Hepatocyte (in vitro differentiated cells): ENCODE measurements at regions not wholly inside any gene's neighbourhood (a gene's known extent, or its start where the extent isn't known, plus 50 kb on each side); places are given as distances from the start of the nearest gene placed in this dataset.

Experiments used
- DNase-seq: peaks from one replicate; pipeline ENCODE4 v3.0.0-alpha.2; 2016; ENCODE audit warnings: low spot score
- H2AFZ ChIP-seq: fragments of 200-600 bp; sonication (generic); 2 replicates; pipeline ENCODE4 v1.6.0; 2016; ENCODE audit warnings: antibody characterized with exemption, mild to moderate bottlenecking
- H3K27ac ChIP-seq: fragments of 200-600 bp; sonication (generic); 2 replicates; pipeline ENCODE4 v1.5.1; 2016; ENCODE audit warnings: mild to moderate bottlenecking
- H3K27me3 ChIP-seq: fragments of 200-600 bp; sonication (generic); 2 replicates; pipeline ENCODE4 v1.6.1; 2016
- H3K36me3 ChIP-seq: fragments of 200-600 bp; sonication (generic); replicated peaks from 2 replicates; pipeline ENCODE4 v1.5.1; 2016; ENCODE audit warnings: low read depth; ENCODE audit not compliant: insufficient read depth
- H3K4me1 ChIP-seq: fragments of 200-600 bp; sonication (generic); 2 replicates; pipeline ENCODE4 v1.5.1; 2016; ENCODE audit warnings: mild to moderate bottlenecking, moderate library complexity; ENCODE audit not compliant: insufficient read depth
- H3K4me2 ChIP-seq: fragments of 200-600 bp; sonication (generic); 2 replicates; pipeline ENCODE4 v1.6.0; 2016
- H3K4me3 ChIP-seq: fragments of 200-600 bp; sonication (generic); 2 replicates; pipeline ENCODE4 v1.5.1; 2016; ENCODE audit warnings: mild to moderate bottlenecking
- H3K79me2 ChIP-seq: fragments of 200-600 bp; sonication (generic); 2 replicates; pipeline ENCODE4 v1.6.0; 2017; ENCODE audit warnings: mild to moderate bottlenecking
- H3K9me2 ChIP-seq: fragments of 200-600 bp; sonication (generic); replicated peaks from 2 replicates; pipeline ENCODE4 v1.6.0; 2017; ENCODE audit warnings: mild to moderate bottlenecking; ENCODE audit not compliant: insufficient read depth
- H3K9me3 ChIP-seq: fragments of 200-600 bp; sonication (generic); 2 replicates; pipeline ENCODE4 v1.5.1; 2016; ENCODE audit warnings: low read depth, mild to moderate bottlenecking
- H4K20me1 ChIP-seq: fragments of 200-600 bp; sonication (generic); 2 replicates; pipeline ENCODE4 v1.6.0; 2016; ENCODE audit warnings: mild to moderate bottlenecking; ENCODE audit not compliant: insufficient read depth, poor library complexity, severe bottlenecking
- EZH2 ChIP-seq: fragments of 200-600 bp; sonication (generic); IDR thresholded peaks from 2 replicates; pipeline ENCODE4 v1.6.1; 2016; ENCODE audit warnings: antibody characterized with exemption, mild to moderate bottlenecking, borderline replicate concordance
- EZH2phosphoT487 ChIP-seq: fragments of 200-600 bp; sonication (generic); IDR thresholded peaks from one replicate; pipeline ENCODE4 v1.6.1; 2018; ENCODE audit warnings: antibody characterized with exemption, mild to moderate bottlenecking, low read depth, moderate library complexity; ENCODE audit not compliant: unreplicated experiment, severe bottlenecking
- WGBS: methylation state at CpG from one replicate; pipeline ENCODE4 v1.1.6; 2016; ENCODE audit warnings: low lambda C conversion rate; ENCODE audit errors: missing lambda C conversion rate; 5-methylcytosine and 5-hydroxymethylcytosine counted together
- TF ChIP-seq, protein P1 (sequence below): fragments of 200-600 bp; sonication (generic); IDR thresholded peaks from 2 replicates; pipeline ENCODE4 v1.5.1; 2016; ENCODE audit warnings: antibody characterized with exemption, mild to moderate bottlenecking; ENCODE audit not compliant: poor library complexity

DNA sequence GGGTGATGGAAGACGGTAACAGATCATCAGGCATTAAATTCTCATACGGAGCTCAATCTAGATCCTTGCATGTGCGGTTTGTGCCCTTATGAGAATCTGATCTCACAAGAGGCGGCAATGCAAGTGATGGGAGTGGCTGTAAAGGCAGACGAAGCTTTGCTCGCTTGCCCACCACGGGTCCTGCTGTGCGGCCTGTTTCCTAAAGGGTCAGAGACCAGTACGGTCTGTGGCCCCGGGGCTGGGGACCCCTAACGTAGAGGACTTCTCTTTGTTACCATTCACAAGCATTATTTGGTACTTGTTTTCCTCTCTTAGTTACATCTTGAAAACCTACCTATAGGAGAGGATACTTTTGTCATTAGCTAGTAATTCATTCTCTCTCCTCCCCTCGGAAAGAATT is 221.0 kb downstream of the ADAM29 start:
- no peaks in the 10 kb centered on the region for H3K9me2 ChIP-seq
- no peaks in the 10 kb centered on the region for H3K27me3 ChIP-seq
- H3K4me3 ChIP-seq, result no peak overlapping the region
- no peak overlapping the region for H3K4me2 ChIP-seq
- no peak overlapping the region for H3K27ac ChIP-seq
- 94% methylated on average over 12 of the region's 12 CpGs for WGBS
- no peaks in the 10 kb centered on the region for H4K20me1 ChIP-seq
- no peaks in the 10 kb centered on the region for H3K9me3 ChIP-seq
- no peaks in the 10 kb centered on the region for H3K79me2 ChIP-seq
- TF ChIP-seq EZH2 (no peak), EZH2phosphoT487 (no peak)
- TF ChIP-seq, protein P1, sequence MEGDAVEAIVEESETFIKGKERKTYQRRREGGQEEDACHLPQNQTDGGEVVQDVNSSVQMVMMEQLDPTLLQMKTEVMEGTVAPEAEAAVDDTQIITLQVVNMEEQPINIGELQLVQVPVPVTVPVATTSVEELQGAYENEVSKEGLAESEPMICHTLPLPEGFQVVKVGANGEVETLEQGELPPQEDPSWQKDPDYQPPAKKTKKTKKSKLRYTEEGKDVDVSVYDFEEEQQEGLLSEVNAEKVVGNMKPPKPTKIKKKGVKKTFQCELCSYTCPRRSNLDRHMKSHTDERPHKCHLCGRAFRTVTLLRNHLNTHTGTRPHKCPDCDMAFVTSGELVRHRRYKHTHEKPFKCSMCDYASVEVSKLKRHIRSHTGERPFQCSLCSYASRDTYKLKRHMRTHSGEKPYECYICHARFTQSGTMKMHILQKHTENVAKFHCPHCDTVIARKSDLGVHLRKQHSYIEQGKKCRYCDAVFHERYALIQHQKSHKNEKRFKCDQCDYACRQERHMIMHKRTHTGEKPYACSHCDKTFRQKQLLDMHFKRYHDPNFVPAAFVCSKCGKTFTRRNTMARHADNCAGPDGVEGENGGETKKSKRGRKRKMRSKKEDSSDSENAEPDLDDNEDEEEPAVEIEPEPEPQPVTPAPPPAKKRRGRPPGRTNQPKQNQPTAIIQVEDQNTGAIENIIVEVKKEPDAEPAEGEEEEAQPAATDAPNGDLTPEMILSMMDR, result no peak
- no peak for DNase-seq
- H3K36me3 ChIP-seq, result no peaks in the 10 kb centered on the region
- H2AFZ ChIP-seq, result no peak overlapping the region
- no peaks in the 10 kb centered on the region for H3K4me1 ChIP-seq

DNA sequence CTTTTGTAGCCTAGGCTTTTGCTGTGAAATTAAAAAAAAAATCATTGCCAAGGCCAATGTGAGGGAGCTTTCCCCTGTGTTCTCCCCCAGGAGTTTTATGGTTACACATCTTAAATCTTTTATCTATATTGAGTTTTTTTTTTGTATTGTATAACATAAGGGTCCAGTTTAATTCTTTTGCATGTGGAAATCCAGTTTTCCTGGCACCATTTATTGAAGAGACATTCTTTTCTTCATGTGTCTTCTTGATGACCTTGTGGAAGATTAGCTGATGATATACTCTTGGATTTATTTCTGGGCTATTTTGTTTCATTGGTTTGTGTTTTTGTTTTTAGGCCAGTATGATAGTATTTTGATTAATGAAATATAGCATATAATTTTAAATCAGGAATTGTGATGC is 225.0 kb downstream of the ADAM29 start:
- Histone ChIP-seq H3K9me3 (no peaks in the 10 kb centered on the region), H3K4me3 (no peak overlapping the region), H3K36me3 (no peaks in the 10 kb centered on the region), H4K20me1 (no peaks in the 10 kb centered on the region), H3K9me2 (no peaks in the 10 kb centered on the region), H3K27ac (no peak overlapping the region), H2AFZ (no peak overlapping the region), H3K4me2 (no peak overlapping the region), H3K27me3 (no peaks in the 10 kb centered on the region), H3K79me2 (no peaks in the 10 kb centered on the region), H3K4me1 (no peaks in the 10 kb centered on the region)
- TF ChIP-seq, protein P1, result no peak
- TF ChIP-seq EZH2 (no peak), EZH2phosphoT487 (no peak)
- no peak for DNase-seq

DNA sequence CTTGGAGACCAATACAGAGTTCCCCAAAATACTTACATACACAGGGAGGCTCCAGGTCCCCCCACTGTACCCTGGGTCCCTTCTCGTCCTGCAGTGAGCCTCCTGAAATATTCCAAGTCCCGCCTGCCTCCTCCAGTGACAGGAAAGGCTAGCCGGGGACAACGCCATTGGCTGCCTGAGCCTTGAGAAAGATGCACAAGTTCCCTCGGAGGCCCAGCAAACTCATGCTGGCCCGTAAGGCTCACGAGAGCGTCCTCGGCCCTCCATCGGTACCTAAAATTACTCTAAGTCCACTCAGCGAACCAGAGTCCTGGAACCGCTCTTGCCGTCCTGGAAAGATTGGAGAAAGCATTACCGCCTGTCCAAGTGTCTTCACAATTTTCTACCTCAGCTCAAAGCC is 228.6 kb downstream of the ADAM29 start:
- WGBS, result 89% methylated on average over 14 of the region's 14 CpGs
- Histone ChIP-seq H3K79me2 (no peaks in the 10 kb centered on the region), H2AFZ (no peak overlapping the region), H3K4me1 (no peaks in the 10 kb centered on the region), H3K9me3 (no peaks in the 10 kb centered on the region), H3K36me3 (no peaks in the 10 kb centered on the region), H4K20me1 (no peaks in the 10 kb centered on the region), H3K27ac (no peak overlapping the region), H3K4me3 (no peak overlapping the region), H3K27me3 (no peaks in the 10 kb centered on the region), H3K9me2 (no peaks in the 10 kb centered on the region), H3K4me2 (no peak overlapping the region)
- no peak for DNase-seq
- TF ChIP-seq EZH2, result no peak
- TF ChIP-seq EZH2phosphoT487, result no peak
- TF ChIP-seq, protein P1, result no peak

DNA sequence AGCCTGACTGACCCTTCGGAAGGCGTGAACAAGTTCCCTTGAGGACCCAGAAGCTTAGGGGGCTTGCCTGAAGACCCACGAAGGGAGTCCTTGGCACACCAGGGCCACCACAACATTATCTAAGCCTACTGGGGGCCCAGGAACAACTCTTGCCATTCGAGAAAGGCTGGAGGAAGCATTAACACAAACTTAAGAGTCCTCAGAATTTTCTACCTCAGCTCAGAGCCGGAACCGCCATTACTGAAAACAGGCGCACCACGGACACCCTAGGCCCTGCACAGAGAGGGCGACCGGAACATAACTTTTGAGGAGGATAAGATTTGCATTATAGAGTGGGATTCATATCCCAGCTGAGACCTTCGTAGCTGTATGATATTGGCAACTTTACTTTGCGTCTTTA is 229.1 kb downstream of the ADAM29 start:
- TF ChIP-seq EZH2phosphoT487 (no peak), EZH2 (no peak)
- TF ChIP-seq, protein P1, result no peak
- Histone ChIP-seq H3K9me2 (no peaks in the 10 kb centered on the region), H3K27ac (no peak overlapping the region), H4K20me1 (no peaks in the 10 kb centered on the region), H3K27me3 (no peaks in the 10 kb centered on the region), H3K36me3 (no peaks in the 10 kb centered on the region), H3K9me3 (no peaks in the 10 kb centered on the region), H3K4me1 (no peaks in the 10 kb centered on the region), H3K79me2 (no peaks in the 10 kb centered on the region), H3K4me3 (no peak overlapping the region), H3K4me2 (no peak overlapping the region), H2AFZ (no peak overlapping the region)
- 88% methylated on average over 12 of the region's 12 CpGs for WGBS
- no peak for DNase-seq
